Suprapubic skin (tissue), 4 donors: ENCODE measurements at regions not wholly inside any gene's neighbourhood (a gene's known extent, or its start where the extent isn't known, plus 50 kb on each side); places are given as distances from the start of the nearest gene placed in this dataset.

Source experiments
- DNase-seq, 2 donors: peaks; one replicate each; pipeline ENCODE4 v3.0.0-alpha.2; 2019; ENCODE audit warnings: low spot score in 2 of 2
- H3K27ac ChIP-seq: fragments of 200-600 bp; sonication (generic); one replicate; pipeline ENCODE4 v1.5.1; 2019
- H3K27me3 ChIP-seq: fragments of 200-600 bp; sonication (generic); one replicate; pipeline ENCODE4 v1.5.1; 2019
- H3K36me3 ChIP-seq: fragments of 200-600 bp; sonication (generic); one replicate; pipeline ENCODE4 v1.5.1; 2019
- H3K4me1 ChIP-seq: fragments of 200-600 bp; sonication (generic); one replicate; pipeline ENCODE4 v1.5.1; 2019
- H3K4me3 ChIP-seq: fragments of 200-600 bp; sonication (generic); one replicate; pipeline ENCODE4 v1.5.1; 2019; ENCODE audit warnings: mild to moderate bottlenecking
- H3K9me3 ChIP-seq: fragments of 200-600 bp; sonication (generic); one replicate; pipeline ENCODE4 v1.5.1; 2019
- CTCF ChIP-seq, 2 donors: fragments of 200-600 bp in 1 of 2; fragments of 450-650 bp in 1 of 2; sonication (generic) in 1 of 2; IDR thresholded peaks; one replicate each; pipeline ENCODE4 v1.5.1; 2016 to 2019; ENCODE audit warnings: antibody characterized with exemption in 2 of 2, mild to moderate bottlenecking in 1 of 2, moderate library complexity in 1 of 2
- EP300 ChIP-seq: sonication (generic); formaldehyde crosslinking; IDR thresholded peaks from one replicate; pipeline ENCODE4 v1.6.1; 2017; ENCODE audit warnings: antibody characterized with exemption
- POLR2A ChIP-seq, 2 donors: fragments of 450-650 bp; IDR thresholded peaks; one replicate each; pipeline ENCODE4 v1.6.1; 2017; ENCODE audit warnings: antibody characterized with exemption in 2 of 2, mild to moderate bottlenecking in 2 of 2, moderate library complexity in 2 of 2
- POLR2AphosphoS5 ChIP-seq, 3 donors: sonication (generic); formaldehyde crosslinking; IDR thresholded peaks; one replicate each; pipeline ENCODE4 v1.6.1; 2017; ENCODE audit warnings: antibody characterized with exemption in 3 of 3
- WGBS: methylation state at CpG from one replicate; pipeline ENCODE4 v1.1.5; 2018; 5-methylcytosine and 5-hydroxymethylcytosine counted together

GRCh38 chr2:37537316-37537715 is 134.1 kb downstream of the CDC42EP3 start:
- Histone ChIP-seq H3K4me3 (no peak overlapping the region), H3K4me1 (no peaks in the 10 kb centered on the region), H3K27ac (no peak overlapping the region), H3K9me3 (no peaks in the 10 kb centered on the region), H3K27me3 (no peaks in the 10 kb centered on the region), H3K36me3 (no peaks in the 10 kb centered on the region)
- no peak for DNase-seq
- WGBS, result 94% methylated on average over 5 of the region's 5 CpGs
- TF ChIP-seq EP300 (no peak), POLR2A (IDR thresholded peaks at IDR 0.05) (no peak), POLR2AphosphoS5 (IDR thresholded peaks at IDR 0.05) (no peak), CTCF (IDR thresholded peaks at IDR 0.05) (no peak)

DNA sequence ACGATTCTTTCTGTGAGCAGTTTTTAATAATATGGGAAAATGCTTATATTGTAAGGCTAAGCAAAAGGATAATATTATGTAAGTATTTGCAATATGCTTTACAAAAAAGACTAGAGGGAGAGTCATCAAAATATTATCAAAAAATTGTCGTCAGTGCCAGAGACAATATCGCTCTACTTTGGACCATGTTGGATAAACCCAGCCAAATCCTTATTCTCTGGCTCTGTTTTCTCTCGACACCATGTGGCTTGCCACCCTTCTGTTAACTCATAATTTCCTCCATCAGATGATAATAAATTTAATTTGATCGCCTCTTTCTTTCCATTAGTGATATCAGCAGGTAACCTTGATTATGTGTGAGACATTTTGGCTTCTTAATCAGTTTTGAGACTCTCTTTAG is 129.9 kb downstream of the CDC42EP3 start:
- H3K9me3 ChIP-seq, result no peaks in the 10 kb centered on the region
- H3K4me1 ChIP-seq, result no peaks in the 10 kb centered on the region
- WGBS, result 75% methylated on average over 5 of the region's 5 CpGs
- TF ChIP-seq POLR2AphosphoS5 (IDR thresholded peaks at IDR 0.05), result no peak
- TF ChIP-seq EP300, result no peak
- TF ChIP-seq CTCF (IDR thresholded peaks at IDR 0.05), result no peak
- TF ChIP-seq POLR2A (IDR thresholded peaks at IDR 0.05), result no peak
- no peak for DNase-seq
- no peaks in the 10 kb centered on the region for H3K27me3 ChIP-seq
- H3K36me3 ChIP-seq, result no peaks in the 10 kb centered on the region
- H3K4me3 ChIP-seq, result no peak overlapping the region
- no peak overlapping the region for H3K27ac ChIP-seq

GRCh38 chr2:37543999-37544557 is 127.4 kb downstream of the CDC42EP3 start:
- H3K36me3 ChIP-seq, result no peaks in the 10 kb centered on the region
- no peaks in the 10 kb centered on the region for H3K27me3 ChIP-seq
- H3K4me1 ChIP-seq, result no peaks in the 10 kb centered on the region
- H3K27ac ChIP-seq, result no peak overlapping the region
- H3K9me3 ChIP-seq, result no peaks in the 10 kb centered on the region
- WGBS, result 78% methylated on average over 4 of the region's 4 CpGs
- DNase-seq, result no peak
- H3K4me3 ChIP-seq, result no peak overlapping the region
- no peak for TF ChIP-seq POLR2AphosphoS5 (IDR thresholded peaks at IDR 0.05)
- no peak for TF ChIP-seq CTCF (IDR thresholded peaks at IDR 0.05)
- TF ChIP-seq POLR2A (IDR thresholded peaks at IDR 0.05), result no peak
- TF ChIP-seq EP300, result no peak

DNA sequence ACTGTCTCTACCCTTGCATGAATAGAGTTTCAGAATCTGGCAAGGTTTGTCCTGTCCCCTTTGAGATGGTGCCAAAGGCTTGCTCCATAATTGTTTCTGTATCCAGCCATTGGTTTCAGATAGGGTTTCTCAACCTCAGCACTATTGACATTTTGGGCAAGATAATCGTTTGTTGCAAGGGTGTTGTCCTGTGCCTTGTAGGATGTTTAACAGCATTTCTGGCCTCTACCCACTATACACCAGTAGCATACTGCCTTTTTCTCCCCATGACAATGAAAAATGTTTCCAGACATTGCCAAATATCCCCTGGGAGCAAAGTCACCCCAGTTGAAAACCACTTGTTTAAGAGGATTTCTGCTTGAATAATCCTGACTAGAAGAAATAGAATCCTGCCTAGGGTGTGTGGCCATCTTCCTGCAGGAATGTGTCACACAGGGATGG is 126.8 kb downstream of the CDC42EP3 start:
- no peaks in the 10 kb centered on the region for H3K4me1 ChIP-seq
- H3K4me3 ChIP-seq, result no peak overlapping the region
- H3K36me3 ChIP-seq, result no peaks in the 10 kb centered on the region
- no peak for DNase-seq
- H3K27me3 ChIP-seq, result no peaks in the 10 kb centered on the region
- no peaks in the 10 kb centered on the region for H3K9me3 ChIP-seq
- 65% methylated on average over 1 of the region's 1 CpG for WGBS
- H3K27ac ChIP-seq, result no peak overlapping the region
- TF ChIP-seq POLR2AphosphoS5 (IDR thresholded peaks at IDR 0.05) (no peak), POLR2A (IDR thresholded peaks at IDR 0.05) (no peak), EP300 (no peak), CTCF (IDR thresholded peaks at IDR 0.05) (no peak)

DNA sequence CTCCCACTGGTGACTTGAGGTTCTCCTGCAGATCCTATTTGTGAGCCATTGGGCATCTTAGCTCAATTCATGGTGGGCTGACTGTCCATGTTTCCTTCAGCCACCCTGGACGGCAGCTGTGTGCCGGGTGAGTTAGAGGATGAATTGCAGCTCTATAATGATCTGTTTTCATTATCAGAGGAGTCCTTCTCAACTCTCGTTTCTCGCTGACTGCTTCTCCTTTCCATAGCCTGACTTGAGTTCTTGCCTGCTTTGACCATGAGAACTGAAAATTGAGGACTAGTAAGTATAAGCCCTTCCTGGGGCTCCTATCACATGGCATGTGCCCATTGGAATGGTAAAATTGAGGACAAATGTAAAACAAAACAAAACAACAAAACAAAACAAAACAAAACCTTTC is 121.8 kb downstream of the CDC42EP3 start:
- 74% methylated on average over 4 of the region's 4 CpGs for WGBS
- Histone ChIP-seq H3K4me1 (peaks cover 10% of the 10 kb centered on the region), H3K4me3 (no peak overlapping the region), H3K36me3 (no peaks in the 10 kb centered on the region), H3K9me3 (no peaks in the 10 kb centered on the region), H3K27me3 (no peaks in the 10 kb centered on the region), H3K27ac (no peak overlapping the region)
- no peak for DNase-seq
- no peak for TF ChIP-seq POLR2A (IDR thresholded peaks at IDR 0.05)
- no peak for TF ChIP-seq POLR2AphosphoS5 (IDR thresholded peaks at IDR 0.05)
- TF ChIP-seq EP300, result no peak
- no peak for TF ChIP-seq CTCF (IDR thresholded peaks at IDR 0.05)
